Astrocyte (in vitro differentiated cells and primary cell): ENCODE measurements at regions not wholly inside any gene's neighbourhood (a gene's known extent, or its start where the extent isn't known, plus 50 kb on each side); places are given as distances from the start of the nearest gene placed in this dataset.

Source experiments
- DNase-seq: peaks from one replicate; pipeline ENCODE4 v3.0.0-alpha.2; 2010; ENCODE audit warnings: low read depth
- FAIRE-seq: peaks from 2 replicates; lab custom pipeline; 2011; peaks lifted over from hg19 to GRCh38; lab: Jason Lieb, UNC
- H2AFZ ChIP-seq: 2 replicates; pipeline ENCODE4 v1.6.0; 2012; ENCODE audit warnings: low read depth, low read length, inconsistent platforms
- H3K27ac ChIP-seq: 2 replicates; pipeline ENCODE4 v1.5.1; 2011; ENCODE audit warnings: low read depth, low read length, inconsistent platforms
- H3K27me3 ChIP-seq: 2 replicates; pipeline ENCODE4 v1.6.0; 2011; ENCODE audit warnings: low read length, inconsistent platforms; ENCODE audit not compliant: insufficient read depth
- H3K36me3 ChIP-seq: 2 replicates; pipeline ENCODE4 v1.5.1; 2011; ENCODE audit warnings: low read length, inconsistent platforms; ENCODE audit not compliant: insufficient read depth
- H3K4me1 ChIP-seq: 2 replicates; pipeline ENCODE4 v1.5.1; 2011; ENCODE audit warnings: low read length, inconsistent platforms; ENCODE audit not compliant: insufficient read depth
- H3K4me2 ChIP-seq: 2 replicates; pipeline ENCODE4 v1.6.0; 2012; ENCODE audit warnings: low read length, inconsistent platforms
- H3K4me3 ChIP-seq: 2 replicates; pipeline ENCODE4 v1.5.1; 2011; ENCODE audit warnings: low read depth, mild to moderate bottlenecking, low read length, inconsistent platforms; ENCODE audit not compliant: insufficient read depth
- H3K79me2 ChIP-seq: 2 replicates; pipeline ENCODE4 v1.6.0; 2012; ENCODE audit warnings: mild to moderate bottlenecking, low read length, inconsistent platforms; ENCODE audit not compliant: insufficient read depth
- H3K9ac ChIP-seq: 2 replicates; pipeline ENCODE4 v1.6.0; 2012; ENCODE audit warnings: mild to moderate bottlenecking, low read length, inconsistent platforms
- H3K9me3 ChIP-seq: 2 replicates; pipeline ENCODE4 v1.5.1; 2012; ENCODE audit warnings: low read depth, mild to moderate bottlenecking, low read length, inconsistent platforms; ENCODE audit not compliant: insufficient read depth
- H4K20me1 ChIP-seq: 2 replicates; pipeline ENCODE4 v1.6.0; 2012; ENCODE audit warnings: low read length, inconsistent platforms; ENCODE audit not compliant: insufficient read depth
- H3K27ac Mint-ChIP-seq: one replicate; pipeline ENCODE4 v1.8.0; 2021; ENCODE audit warnings: mild to moderate bottlenecking, mixed read lengths; ENCODE audit not compliant: unreplicated experiment
- H3K27me3 Mint-ChIP-seq: one replicate; pipeline ENCODE4 v1.8.0; 2021; ENCODE audit warnings: low read depth, mixed read lengths; ENCODE audit not compliant: unreplicated experiment
- H3K36me3 Mint-ChIP-seq: one replicate; pipeline ENCODE4 v1.8.0; 2021; ENCODE audit warnings: low read depth, mixed read lengths; ENCODE audit not compliant: unreplicated experiment
- H3K4me1 Mint-ChIP-seq: one replicate; pipeline ENCODE4 v1.8.0; 2021; ENCODE audit warnings: low read depth, mixed read lengths; ENCODE audit not compliant: unreplicated experiment
- H3K4me3 Mint-ChIP-seq: one replicate; pipeline ENCODE4 v1.8.0; 2021; ENCODE audit warnings: mild to moderate bottlenecking, moderate library complexity, mixed read lengths; ENCODE audit not compliant: unreplicated experiment
- H3K9me3 Mint-ChIP-seq: one replicate; pipeline ENCODE4 v1.8.0; 2021; ENCODE audit warnings: mild to moderate bottlenecking, mixed read lengths; ENCODE audit not compliant: unreplicated experiment
- CTCF ChIP-seq: IDR thresholded peaks from 2 replicates; pipeline ENCODE4 v1.5.1; 2011; ENCODE audit warnings: low read depth, mild to moderate bottlenecking, inconsistent platforms, low read length, moderate library complexity; ENCODE audit not compliant: insufficient read depth
- EZH2 ChIP-seq: IDR thresholded peaks from 2 replicates; pipeline ENCODE4 v1.6.1; 2012; ENCODE audit warnings: mild to moderate bottlenecking, low read length, inconsistent platforms; ENCODE audit not compliant: insufficient read depth

GRCh38 chr5:143721925-143722324, 90.0 kb upstream of the HMHB1 start:
- H3K9me3 ChIP-seq = no peaks in the 10 kb centered on the region
- Mint-ChIP-seq H3K4me1 (peaks cover 8% of the 10 kb centered on the region), H3K27me3 (no peaks in the 10 kb centered on the region), H3K9me3 (peaks cover 12% of the 10 kb centered on the region), H3K4me3 (no peak overlapping the region), H3K36me3 (no peaks in the 10 kb centered on the region), H3K27ac (no peak overlapping the region)
- FAIRE-seq (no peak), DNase-seq (no peak)
- H3K4me2 ChIP-seq = no peak overlapping the region
- no peaks in the 10 kb centered on the region for H3K27me3 ChIP-seq
- H3K4me1 ChIP-seq = no peaks in the 10 kb centered on the region
- no peaks in the 10 kb centered on the region for H4K20me1 ChIP-seq
- no peaks in the 10 kb centered on the region for H3K79me2 ChIP-seq
- TF ChIP-seq CTCF (no peak), EZH2 (no peak)
- no peak overlapping the region for H2AFZ ChIP-seq
- no peaks in the 10 kb centered on the region for H3K36me3 ChIP-seq
- H3K4me3 ChIP-seq = no peak overlapping the region
- H3K27ac ChIP-seq = no peak overlapping the region
- no peak overlapping the region for H3K9ac ChIP-seq

DNA sequence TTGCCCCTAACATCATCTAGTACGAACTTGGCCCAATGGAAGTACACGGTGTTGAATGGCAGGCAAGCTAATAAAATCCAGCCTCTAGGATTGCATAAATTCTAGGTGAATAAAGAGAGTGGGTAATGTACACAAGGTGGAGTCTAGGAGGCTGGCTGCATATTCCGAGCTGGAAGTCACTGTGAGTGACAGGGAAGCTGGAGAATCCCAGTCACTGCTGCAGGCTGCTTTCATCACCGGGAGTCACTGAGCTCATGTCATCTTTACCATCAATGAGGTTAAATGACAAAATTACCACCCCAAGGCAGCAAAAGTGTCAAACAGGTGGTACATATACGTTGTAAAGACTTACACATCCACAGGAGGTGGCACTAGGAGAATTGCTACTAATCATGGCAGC, 91.3 kb upstream of the HMHB1 start:
- Mint-ChIP-seq H3K36me3 (no peaks in the 10 kb centered on the region), H3K9me3 (peaks cover 9% of the 10 kb centered on the region), H3K4me1 (peaks cover 9% of the 10 kb centered on the region), H3K4me3 (no peak overlapping the region), H3K27me3 (no peaks in the 10 kb centered on the region), H3K27ac (no peak overlapping the region)
- Histone ChIP-seq H3K4me2 (no peak overlapping the region), H3K27ac (no peak overlapping the region), H3K79me2 (no peaks in the 10 kb centered on the region), H3K4me3 (no peak overlapping the region), H3K36me3 (no peaks in the 10 kb centered on the region), H2AFZ (no peak overlapping the region), H3K27me3 (no peaks in the 10 kb centered on the region), H4K20me1 (no peaks in the 10 kb centered on the region), H3K4me1 (no peaks in the 10 kb centered on the region), H3K9ac (no peak overlapping the region), H3K9me3 (no peaks in the 10 kb centered on the region)
- no peak for FAIRE-seq
- no peak for DNase-seq
- no peak for TF ChIP-seq CTCF
- TF ChIP-seq EZH2 = no peak

GRCh38 chr5:143717400-143717799, 94.6 kb upstream of the HMHB1 start:
- Mint-ChIP-seq H3K27me3 (no peaks in the 10 kb centered on the region), H3K9me3 (no peaks in the 10 kb centered on the region), H3K27ac (peak overlapping the region; percentile 16), H3K36me3 (no peaks in the 10 kb centered on the region), H3K4me1 (peaks cover 9% of the 10 kb centered on the region), H3K4me3 (no peak overlapping the region)
- Histone ChIP-seq H4K20me1 (no peaks in the 10 kb centered on the region), H3K79me2 (no peaks in the 10 kb centered on the region), H3K4me2 (no peak overlapping the region), H3K27me3 (no peaks in the 10 kb centered on the region), H3K4me1 (no peaks in the 10 kb centered on the region), H3K4me3 (no peak overlapping the region), H2AFZ (no peak overlapping the region), H3K27ac (no peak overlapping the region), H3K9ac (no peak overlapping the region), H3K36me3 (no peaks in the 10 kb centered on the region), H3K9me3 (no peaks in the 10 kb centered on the region)
- no peak for TF ChIP-seq EZH2
- peak; percentile 27 for TF ChIP-seq CTCF
- DNase-seq = peak; percentile 91
- peak; percentile 80 for FAIRE-seq
